GM12878 (cell line): ENCODE measurements at regions not wholly inside any gene's neighbourhood (a gene's known extent, or its start where the extent isn't known, plus 50 kb on each side); places are given as distances from the start of the nearest gene placed in this dataset.

ENCODE experiments used
- ATAC-seq: fragments of 200-7000 bp; cut with Tn5 transposase; 3 replicates; pipeline ENCODE4 v1.9.1; 2020; ENCODE audit warnings: mild to moderate bottlenecking, moderate library complexity
- BruUV-seq: library from RNA; stranded (reverse); fragments of 400-500 nt; replicated peaks from 2 replicates; lab custom pipeline; 2021; lab: Mats Ljungman, UMichigan
- CTCF ChIA-PET: fragments of 300-600 bp; sonication (Branson Sonifier 250); formaldehyde crosslinking; extraction: SDS; loops from one replicate; lab custom pipeline; 2021; ENCODE audit warnings: inconsistent platforms; lab: Yijun Ruan, JAX
- POLR2A ChIA-PET: fragments of 350-600 bp; formaldehyde crosslinking; extraction: SDS; loops from one replicate; lab custom pipeline; 2021; ENCODE audit warnings: inconsistent platforms; lab: Charles Lee
- RAD21 ChIA-PET: fragments of 300-600 bp; sonication (Branson Sonifier 250); formaldehyde crosslinking; loops from one replicate; lab custom pipeline; 2023; ENCODE audit warnings: antibody characterized with exemption; ENCODE audit not compliant: unreplicated experiment; lab: Charles Lee
- SMC1A ChIA-PET: fragments of 300-600 bp; sonication (Branson Sonifier 250); formaldehyde crosslinking; loops from one replicate; lab custom pipeline; 2023; ENCODE audit not compliant: unreplicated experiment, uncharacterized antibody; lab: Charles Lee
- DNase-seq: peaks from one replicate; pipeline ENCODE4 v3.0.0-alpha.2; 2011; ENCODE audit warnings: low read depth, low spot score
- FAIRE-seq: peaks from 3 replicates; lab custom pipeline; 2011; peaks lifted over from hg19 to GRCh38; lab: Jason Lieb, UNC
- H2AFZ ChIP-seq: 2 replicates; pipeline ENCODE4 v1.6.0; 2011; ENCODE audit warnings: low read depth, low read length, control low read depth; ENCODE audit not compliant: control insufficient read depth
- H3K27ac ChIP-seq: 2 replicates; pipeline ENCODE4 v1.5.1; 2011; ENCODE audit warnings: control low read depth; ENCODE audit not compliant: control insufficient read depth, insufficient read depth
- H3K27me3 ChIP-seq, 2 experiments: replicated peaks in 1 of 2; 2 replicates each; pipeline versions ENCODE4 v1.6.0 to v1.6.1; 2011; ENCODE audit warnings: low read length in 1 of 2; ENCODE audit not compliant: control insufficient read depth in 2 of 2, insufficient read depth in 2 of 2
- H3K36me3 ChIP-seq, 2 experiments: 2 replicates each; pipeline ENCODE4 v1.5.1; 2011; ENCODE audit warnings: low read length in 1 of 2; ENCODE audit not compliant: control insufficient read depth in 2 of 2, insufficient read depth in 2 of 2
- H3K4me1 ChIP-seq: 2 replicates; pipeline ENCODE4 v1.6.1; 2011; ENCODE audit warnings: mild to moderate bottlenecking, low read length, moderate library complexity, mixed read lengths; ENCODE audit not compliant: control insufficient read depth, insufficient read depth
- H3K4me2 ChIP-seq: 2 replicates; pipeline ENCODE4 v1.6.0; 2011; ENCODE audit warnings: control low read depth; ENCODE audit not compliant: control insufficient read depth, insufficient read depth
- H3K4me3 ChIP-seq: fragments of 200-600 bp; sonication (generic); 2 replicates; pipeline ENCODE4 v1.5.1; 2016
- H3K79me2 ChIP-seq: 2 replicates; pipeline ENCODE4 v1.6.0; 2011; ENCODE audit warnings: low read length; ENCODE audit not compliant: control insufficient read depth, insufficient read depth
- H3K9ac ChIP-seq: 2 replicates; pipeline ENCODE4 v1.8.0; 2011; ENCODE audit warnings: low read length, control low read depth, mixed read lengths; ENCODE audit not compliant: control insufficient read depth, insufficient read depth
- H3K9me3 ChIP-seq: replicated peaks from 3 replicates; pipeline ENCODE4 v1.5.1; 2011; ENCODE audit warnings: mild to moderate bottlenecking, low read length; ENCODE audit not compliant: control insufficient read depth, insufficient read depth
- H4K20me1 ChIP-seq: 2 replicates; pipeline ENCODE4 v1.6.0; 2011; ENCODE audit not compliant: control insufficient read depth, insufficient read depth
- IKZF2 ChIP-seq, 2 experiments: fragments of 450-650 bp; IDR thresholded peaks; 2 replicates each; pipeline ENCODE4 v1.6.1; 2017; ENCODE audit warnings: mild to moderate bottlenecking in 2 of 2, moderate library complexity in 2 of 2
- KAT2A ChIP-seq: conservative IDR thresholded peaks from 2 replicates; pipeline ENCODE4 v1.6.1; 2011; ENCODE audit warnings: low read depth, low read length; ENCODE audit not compliant: control insufficient read depth
- MEF2B ChIP-seq: fragments of 450-650 bp; IDR thresholded peaks from 2 replicates; pipeline ENCODE4 v1.6.1; 2018; ENCODE audit warnings: mild to moderate bottlenecking, moderate library complexity; ENCODE audit not compliant: partially characterized antibody, poor library complexity, severe bottlenecking
- MTA3 ChIP-seq: IDR thresholded peaks from 2 replicates; pipeline ENCODE4 v1.6.1; 2012; ENCODE audit warnings: low read length, inconsistent platforms, borderline replicate concordance
- NBN ChIP-seq: fragments of 450-650 bp; IDR thresholded peaks from 2 replicates; pipeline ENCODE4 v1.6.1; 2016
- POLR2AphosphoS5 ChIP-seq: IDR thresholded peaks from 2 replicates; pipeline ENCODE4 v1.6.1; 2011; ENCODE audit warnings: mild to moderate bottlenecking, low read length, inconsistent platforms
- POU2F2 ChIP-seq: IDR thresholded peaks from 3 replicates; pipeline ENCODE4 v1.6.1; 2011; ENCODE audit warnings: low read depth, mild to moderate bottlenecking, low read length, borderline replicate concordance
- WRNIP1 ChIP-seq: IDR thresholded peaks from 2 replicates; pipeline ENCODE4 v1.6.1; 2011; ENCODE audit warnings: low read depth, low read length, improper control_type of control experiment, borderline replicate concordance
- YBX1 ChIP-seq: fragments of 450-650 bp; IDR thresholded peaks from 2 replicates; pipeline ENCODE4 v1.6.1; 2016; ENCODE audit warnings: antibody characterized with exemption
- ZNF207 ChIP-seq: fragments of 450-650 bp; IDR thresholded peaks from 2 replicates; pipeline ENCODE4 v1.6.1; 2014; ENCODE audit warnings: antibody characterized with exemption, mild to moderate bottlenecking, borderline replicate concordance
- WGBS: methylation state at CpG from one replicate; pipeline ENCODE4 v1.1.6; 2016; ENCODE audit warnings: low lambda C conversion rate; ENCODE audit not compliant: insufficient replicate concordance, insufficient coverage; ENCODE audit errors: missing lambda C conversion rate; 5-methylcytosine and 5-hydroxymethylcytosine counted together
- in situ Hi-C: fragments of 300-500 bp; cut with MboI; formaldehyde crosslinking; loops from 9 replicates; pipeline ENCODE4 v1.14.3; 2018; ENCODE audit warnings: mixed read lengths
- intact Hi-C: fragments of 100-400 bp; cut with micrococcal nuclease; formaldehyde crosslinking; loops from one replicate; pipeline ENCODE4 v1.14.2; 2022; ENCODE audit not compliant: unreplicated experiment
- TF ChIP-seq, protein P1 (sequence below): fragments of 450-650 bp; IDR thresholded peaks from 2 replicates; pipeline ENCODE4 v1.6.1; 2017; ENCODE audit warnings: low read depth, mild to moderate bottlenecking, moderate library complexity
- TF ChIP-seq, protein P2 (sequence below): IDR thresholded peaks from 2 replicates; pipeline ENCODE4 v1.6.1; 2012; ENCODE audit warnings: low read depth, low read length, improper control_type of control experiment
- TF ChIP-seq, protein P3 (sequence below): fragments of 450-650 bp; IDR thresholded peaks from 2 replicates; pipeline ENCODE4 v1.6.1; 2016; ENCODE audit warnings: mild to moderate bottlenecking

DNA sequence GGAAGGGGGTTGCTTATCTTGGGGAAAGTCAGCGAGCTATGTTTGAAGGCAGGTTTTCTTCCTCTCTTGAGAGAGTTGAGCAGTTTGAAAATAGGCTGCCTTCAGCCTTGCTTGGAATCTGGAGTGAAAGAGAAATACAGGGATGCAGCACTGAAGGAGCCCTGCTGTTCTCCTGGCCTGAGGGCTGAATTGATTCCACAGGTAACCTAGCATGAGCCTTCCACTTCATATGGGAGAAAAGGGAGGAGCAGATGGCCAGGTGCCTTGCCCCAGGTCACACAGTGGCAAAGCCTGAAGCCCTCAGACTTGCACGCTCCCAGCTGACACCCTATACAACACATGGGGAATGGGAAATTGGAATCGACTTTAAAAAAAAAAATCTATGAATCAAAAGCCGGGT, 88.0 kb upstream of the WLS start:
- BruUV-seq = no TSS peak

More for the DNA sequence above, 88.0 kb upstream of the WLS start:
- Histone ChIP-seq H4K20me1 (no peaks in the 10 kb centered on the region), H3K4me3 (no peak overlapping the region), H3K4me2 (no peak overlapping the region), H3K9me3 (no peaks in the 10 kb centered on the region), H3K36me3 (no peaks in the 10 kb centered on the region), H3K27me3 (no peaks in the 10 kb centered on the region)
- RAD21 ChIA-PET = interaction anchor here (2.7 to 2.8 kb wide), 2 partner anchors 200 to 203 kb away, joined by 10 to 43 read pairs; no protein-coding TSS in a partner anchor
- FAIRE-seq = no peak
- intact Hi-C loops = loop anchor here (2.0 kb wide), 1 partner anchor 200 kb away; no protein-coding TSS in a partner anchor
- POLR2A ChIA-PET = no interaction called here
- no peak for TF ChIP-seq POLR2AphosphoS5
- no peak for TF ChIP-seq POU2F2
- TF ChIP-seq WRNIP1 = no peak
- TF ChIP-seq IKZF2 (IDR thresholded peaks at IDR 0.05) = no peak
- TF ChIP-seq, protein P1, sequence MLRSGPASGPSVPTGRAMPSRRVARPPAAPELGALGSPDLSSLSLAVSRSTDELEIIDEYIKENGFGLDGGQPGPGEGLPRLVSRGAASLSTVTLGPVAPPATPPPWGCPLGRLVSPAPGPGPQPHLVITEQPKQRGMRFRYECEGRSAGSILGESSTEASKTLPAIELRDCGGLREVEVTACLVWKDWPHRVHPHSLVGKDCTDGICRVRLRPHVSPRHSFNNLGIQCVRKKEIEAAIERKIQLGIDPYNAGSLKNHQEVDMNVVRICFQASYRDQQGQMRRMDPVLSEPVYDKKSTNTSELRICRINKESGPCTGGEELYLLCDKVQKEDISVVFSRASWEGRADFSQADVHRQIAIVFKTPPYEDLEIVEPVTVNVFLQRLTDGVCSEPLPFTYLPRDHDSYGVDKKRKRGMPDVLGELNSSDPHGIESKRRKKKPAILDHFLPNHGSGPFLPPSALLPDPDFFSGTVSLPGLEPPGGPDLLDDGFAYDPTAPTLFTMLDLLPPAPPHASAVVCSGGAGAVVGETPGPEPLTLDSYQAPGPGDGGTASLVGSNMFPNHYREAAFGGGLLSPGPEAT = no peak
- TF ChIP-seq MEF2B = no peak
- TF ChIP-seq MTA3 = no peak
- TF ChIP-seq KAT2A = no peak
- TF ChIP-seq NBN = no peak
- TF ChIP-seq, protein P2, sequence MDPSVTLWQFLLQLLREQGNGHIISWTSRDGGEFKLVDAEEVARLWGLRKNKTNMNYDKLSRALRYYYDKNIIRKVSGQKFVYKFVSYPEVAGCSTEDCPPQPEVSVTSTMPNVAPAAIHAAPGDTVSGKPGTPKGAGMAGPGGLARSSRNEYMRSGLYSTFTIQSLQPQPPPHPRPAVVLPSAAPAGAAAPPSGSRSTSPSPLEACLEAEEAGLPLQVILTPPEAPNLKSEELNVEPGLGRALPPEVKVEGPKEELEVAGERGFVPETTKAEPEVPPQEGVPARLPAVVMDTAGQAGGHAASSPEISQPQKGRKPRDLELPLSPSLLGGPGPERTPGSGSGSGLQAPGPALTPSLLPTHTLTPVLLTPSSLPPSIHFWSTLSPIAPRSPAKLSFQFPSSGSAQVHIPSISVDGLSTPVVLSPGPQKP = no peak
- no peak for TF ChIP-seq ZNF207
- TF ChIP-seq, protein P3, sequence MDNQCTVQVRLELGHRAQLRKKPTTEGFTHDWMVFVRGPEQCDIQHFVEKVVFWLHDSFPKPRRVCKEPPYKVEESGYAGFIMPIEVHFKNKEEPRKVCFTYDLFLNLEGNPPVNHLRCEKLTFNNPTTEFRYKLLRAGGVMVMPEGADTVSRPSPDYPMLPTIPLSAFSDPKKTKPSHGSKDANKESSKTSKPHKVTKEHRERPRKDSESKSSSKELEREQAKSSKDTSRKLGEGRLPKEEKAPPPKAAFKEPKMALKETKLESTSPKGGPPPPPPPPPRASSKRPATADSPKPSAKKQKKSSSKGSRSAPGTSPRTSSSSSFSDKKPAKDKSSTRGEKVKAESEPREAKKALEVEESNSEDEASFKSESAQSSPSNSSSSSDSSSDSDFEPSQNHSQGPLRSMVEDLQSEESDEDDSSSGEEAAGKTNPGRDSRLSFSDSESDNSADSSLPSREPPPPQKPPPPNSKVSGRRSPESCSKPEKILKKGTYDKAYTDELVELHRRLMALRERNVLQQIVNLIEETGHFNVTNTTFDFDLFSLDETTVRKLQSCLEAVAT = no peak
- TF ChIP-seq YBX1 = no peak
- TF ChIP-seq, all 136 proteins: peak for 0
- CTCF ChIA-PET = interaction anchor here (0.6 to 7.9 kb wide), 12 partner anchors 10 to 1554 kb away, joined by 3 to 94 read pairs (median 3); no protein-coding TSS in a partner anchor
- 45% methylated on average over 4 of the region's 4 CpGs for WGBS
- SMC1A ChIA-PET = interaction anchor here (0.6 to 5.1 kb wide), 5 partner anchors 9 to 212 kb away, joined by 4 to 50 read pairs (median 6); no protein-coding TSS in a partner anchor
- H3K4me1 ChIP-seq = no peaks in the 10 kb centered on the region
- DNase-seq (no peak), ATAC-seq (no peak)
- no peak overlapping the region for H2AFZ ChIP-seq
- no peaks in the 10 kb centered on the region for H3K79me2 ChIP-seq
- H3K9ac ChIP-seq = no peak overlapping the region
- in situ Hi-C loops = no loop called here
- H3K27ac ChIP-seq = no peak overlapping the region
